ENCODE measurements at regions not wholly inside any gene's neighbourhood (a gene's known extent, or its start where the extent isn't known, plus 50 kb on each side); places are given as distances from the start of the nearest gene placed in this dataset.
A peak's percentile ranks its signal among the peaks of the same experiment; 100 is the strongest.

GRCh38 chr4:54550395-54551171, 107.2 kb upstream of the KIT start:
- TF ChIP-seq GATA1 (IDR thresholded peaks at IDR 0.05; ENCODE audit: low read depth, low read length) (no peak), POLR2A (IDR thresholded peaks at IDR 0.05; ENCODE audit: low read length) (no peak)

GRCh38 chr4:54553001-54553400, 104.8 kb upstream of the KIT start:
- TF ChIP-seq GATA1 (IDR thresholded peaks at IDR 0.05; ENCODE audit: low read depth, low read length), result no peak
- no peak for TF ChIP-seq POLR2A (IDR thresholded peaks at IDR 0.05; ENCODE audit: low read length)
- no peak for DNase-seq

More at GRCh38 chr4:54550395-54551171, 107.2 kb upstream of the KIT start:
- no peak for DNase-seq

- no peak for DNase-seq
- TF ChIP-seq GATA1 (IDR thresholded peaks at IDR 0.05; ENCODE audit: low read depth, low read length) (no peak), POLR2A (IDR thresholded peaks at IDR 0.05; ENCODE audit: low read length) (no peak)
These were observed 103.3 kb upstream of the KIT start for GRCh38 chr4:54554339-54554990.

- peak; percentile 25 to 43 for DNase-seq
- TF ChIP-seq GATA1 (IDR thresholded peaks at IDR 0.05; ENCODE audit: low read depth, low read length), result no peak
- no peak for TF ChIP-seq POLR2A (IDR thresholded peaks at IDR 0.05; ENCODE audit: low read length)
These were observed 101.7 kb upstream of the KIT start for GRCh38 chr4:54556051-54556450.

- no peak for DNase-seq
- TF ChIP-seq POLR2A (IDR thresholded peaks at IDR 0.05; ENCODE audit: low read length) (no peak), GATA1 (IDR thresholded peaks at IDR 0.05; ENCODE audit: low read depth, low read length) (no peak)
These were observed 101.2 kb upstream of the KIT start for GRCh38 chr4:54556587-54556986.

GRCh38 chr4:54558889-54559677, 98.7 kb upstream of the KIT start:
- no peak for DNase-seq
- no peak for TF ChIP-seq POLR2A (IDR thresholded peaks at IDR 0.05; ENCODE audit: low read length)
- TF ChIP-seq GATA1 (IDR thresholded peaks at IDR 0.05; ENCODE audit: low read depth, low read length), result no peak

GRCh38 chr4:54560513-54560912, 97.2 kb upstream of the KIT start:
- TF ChIP-seq POLR2A (IDR thresholded peaks at IDR 0.05; ENCODE audit: low read length), result no peak
- TF ChIP-seq GATA1 (IDR thresholded peaks at IDR 0.05; ENCODE audit: low read depth, low read length), result no peak
- no peak for DNase-seq

GRCh38 chr4:54561940-54562339, 95.8 kb upstream of the KIT start:
- TF ChIP-seq POLR2A (IDR thresholded peaks at IDR 0.05; ENCODE audit: low read length), result no peak
- no peak for TF ChIP-seq GATA1 (IDR thresholded peaks at IDR 0.05; ENCODE audit: low read depth, low read length)
- DNase-seq, result no peak

- no peak for DNase-seq
- no peak for TF ChIP-seq GATA1 (IDR thresholded peaks at IDR 0.05; ENCODE audit: low read depth, low read length)
- no peak for TF ChIP-seq POLR2A (IDR thresholded peaks at IDR 0.05; ENCODE audit: low read length)
These were observed 91.1 kb upstream of the KIT start for GRCh38 chr4:54566608-54567007.

GRCh38 chr4:54567327-54567726, 90.4 kb upstream of the KIT start:
- TF ChIP-seq POLR2A (IDR thresholded peaks at IDR 0.05; ENCODE audit: low read length) (no peak), GATA1 (IDR thresholded peaks at IDR 0.05; ENCODE audit: low read depth, low read length) (no peak)
- no peak for DNase-seq

GRCh38 chr4:54568184-54568583, 89.6 kb upstream of the KIT start:
- no peak for TF ChIP-seq GATA1 (IDR thresholded peaks at IDR 0.05; ENCODE audit: low read depth, low read length)
- no peak for TF ChIP-seq POLR2A (IDR thresholded peaks at IDR 0.05; ENCODE audit: low read length)
- DNase-seq, result no peak

- TF ChIP-seq POLR2A (IDR thresholded peaks at IDR 0.05; ENCODE audit: low read length) (no peak), GATA1 (IDR thresholded peaks at IDR 0.05; ENCODE audit: low read depth, low read length) (no peak)
- DNase-seq, result no peak
These were observed 86.9 kb upstream of the KIT start for GRCh38 chr4:54570822-54571221.

GRCh38 chr4:54571293-54572151, 86.2 kb upstream of the KIT start:
- TF ChIP-seq GATA1 (IDR thresholded peaks at IDR 0.05; ENCODE audit: low read depth, low read length) (peak; percentile 24), POLR2A (IDR thresholded peaks at IDR 0.05; ENCODE audit: low read length) (peak; percentile 70)
- peak; percentile 85 to 97 for DNase-seq
